ENCODE measurements at regions not wholly inside any gene's neighbourhood (a gene's known extent, or its start where the extent isn't known, plus 50 kb on each side); places are given as distances from the start of the nearest gene placed in this dataset.

GRCh38 chr2:121001641-121002040, 266.0 kb downstream of the GLI2 start:
- DNase-seq, result no peak

GRCh38 chr2:121002597-121002996, 266.9 kb downstream of the GLI2 start:
- DNase-seq, result no peak

- no peak for DNase-seq
Measured at GRCh38 chr2:121003391-121003790, 267.7 kb downstream of the GLI2 start.

- DNase-seq, result no peak
Measured at GRCh38 chr2:121004359-121004758, 268.7 kb downstream of the GLI2 start.

GRCh38 chr2:121004950-121005349, 269.3 kb downstream of the GLI2 start:
- DNase-seq, result no peak

- no peak for DNase-seq
Measured at GRCh38 chr2:121005453-121005852, 269.8 kb downstream of the GLI2 start.

- DNase-seq, result no peak
Measured at GRCh38 chr2:121006743-121007489, 271.2 kb downstream of the GLI2 start.

GRCh38 chr2:121007490-121007853, 271.8 kb downstream of the GLI2 start:
- no peak for DNase-seq

GRCh38 chr2:121008975-121009374, 273.3 kb downstream of the GLI2 start:
- no peak for DNase-seq

- DNase-seq, result no peak
Measured at GRCh38 chr2:121010998-121011397, 274.0 kb downstream of the TFCP2L1 start.

GRCh38 chr2:121014876-121015275, 270.1 kb downstream of the TFCP2L1 start:
- DNase-seq, result no peak

- no peak for DNase-seq
Measured at GRCh38 chr2:121015971-121016485, 269.0 kb downstream of the TFCP2L1 start.

GRCh38 chr2:121017396-121017795, 267.6 kb downstream of the TFCP2L1 start:
- DNase-seq, result no peak

GRCh38 chr2:121018136-121019061, 266.6 kb downstream of the TFCP2L1 start:
- DNase-seq, result no peak

GRCh38 chr2:121019071-121019470, 265.9 kb downstream of the TFCP2L1 start:
- no peak for DNase-seq

- no peak for DNase-seq
Measured at GRCh38 chr2:121019756-121020155, 265.2 kb downstream of the TFCP2L1 start.

GRCh38 chr2:121021685-121022084, 263.3 kb downstream of the TFCP2L1 start:
- no peak for DNase-seq

GRCh38 chr2:121028577-121028976, 256.4 kb downstream of the TFCP2L1 start:
- no peak for DNase-seq

- DNase-seq, result no peak
Measured at GRCh38 chr2:121030523-121030922, 254.5 kb downstream of the TFCP2L1 start.

GRCh38 chr2:121031568-121032340, 253.2 kb downstream of the TFCP2L1 start:
- DNase-seq, result no peak

GRCh38 chr2:121033461-121033996, 251.5 kb downstream of the TFCP2L1 start:
- no peak for DNase-seq

- no peak for DNase-seq
Measured at GRCh38 chr2:121034551-121034950, 250.5 kb downstream of the TFCP2L1 start.

GRCh38 chr2:121036226-121036692, 248.7 kb downstream of the TFCP2L1 start:
- DNase-seq, result no peak

Data from AML-193 (cell line).